Retina (tissue), 1 donor: ENCODE measurements at regions not wholly inside any gene's neighbourhood (a gene's known extent, or its start where the extent isn't known, plus 50 kb on each side); places are given as distances from the start of the nearest gene placed in this dataset.

Source experiments
- DNase-seq: peaks from one replicate; pipeline ENCODE4 v3.0.0-alpha.2; 2016

DNA sequence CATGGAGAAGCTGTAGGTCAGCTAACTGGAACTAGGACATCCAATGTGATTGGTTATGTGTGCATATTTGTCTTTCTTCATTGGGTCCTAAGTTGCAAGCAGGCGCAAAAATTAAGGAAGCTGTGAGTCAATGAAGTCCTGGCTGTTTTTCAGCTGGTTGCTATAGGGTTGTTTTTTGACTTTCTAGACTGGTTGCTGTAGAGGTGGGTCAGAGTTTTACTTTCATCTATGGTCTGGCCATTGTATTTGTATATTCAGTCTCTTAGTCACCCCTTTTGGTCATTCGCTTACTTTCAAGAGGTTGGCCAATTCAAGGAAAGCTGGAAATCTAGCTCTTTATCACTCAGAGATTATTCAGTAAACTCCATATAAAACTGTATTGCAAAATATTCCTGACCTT, 62.0 kb upstream of the AMZ2 start:
- DNase-seq = no peak

GRCh38 chr17:68190495-68190894, 57.3 kb upstream of the AMZ2 start:
- no peak for DNase-seq

- peak; percentile 65 for DNase-seq
Measured at GRCh38 chr17:68195667-68196393, 52.0 kb upstream of the AMZ2 start.

DNA sequence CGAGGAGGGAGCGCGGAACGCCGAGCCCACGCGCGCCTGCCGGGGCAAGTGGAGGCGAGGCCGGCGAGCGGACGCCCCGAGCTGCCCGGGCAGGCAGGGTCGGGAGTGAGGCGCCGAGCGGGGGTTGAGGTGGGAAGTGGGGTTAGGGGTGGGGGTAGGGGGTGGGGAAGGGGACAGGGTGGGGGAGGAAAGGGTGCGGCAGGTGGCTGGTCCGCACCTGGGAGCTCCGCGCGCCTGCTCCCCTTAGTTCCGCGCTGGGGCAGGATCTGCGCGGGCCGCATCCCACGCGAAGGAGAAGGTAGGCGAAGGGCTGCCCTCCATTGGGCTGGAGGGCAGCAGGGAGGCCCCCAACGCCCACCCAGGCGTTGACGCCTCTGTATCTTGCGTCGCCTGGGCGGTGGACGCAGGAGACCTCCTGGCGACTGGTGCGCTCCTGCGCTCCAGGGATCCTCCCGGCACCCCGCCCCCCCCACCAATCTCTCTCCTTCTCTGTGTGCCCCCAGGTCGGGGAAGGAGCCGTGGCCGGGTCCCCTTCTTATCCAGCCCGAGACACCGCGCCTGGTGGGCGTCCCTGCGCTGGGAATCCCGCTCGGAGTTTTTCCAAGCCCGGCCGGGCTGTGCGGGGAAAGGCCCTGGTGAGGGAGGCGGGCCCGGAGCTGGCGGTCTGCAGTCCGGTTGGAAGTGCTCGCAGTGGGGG, 51.3 kb upstream of the AMZ2 start:
- DNase-seq = no peak

GRCh38 chr17:68197091-68197996, 50.5 kb upstream of the AMZ2 start:
- DNase-seq = peak; percentile 54

DNA sequence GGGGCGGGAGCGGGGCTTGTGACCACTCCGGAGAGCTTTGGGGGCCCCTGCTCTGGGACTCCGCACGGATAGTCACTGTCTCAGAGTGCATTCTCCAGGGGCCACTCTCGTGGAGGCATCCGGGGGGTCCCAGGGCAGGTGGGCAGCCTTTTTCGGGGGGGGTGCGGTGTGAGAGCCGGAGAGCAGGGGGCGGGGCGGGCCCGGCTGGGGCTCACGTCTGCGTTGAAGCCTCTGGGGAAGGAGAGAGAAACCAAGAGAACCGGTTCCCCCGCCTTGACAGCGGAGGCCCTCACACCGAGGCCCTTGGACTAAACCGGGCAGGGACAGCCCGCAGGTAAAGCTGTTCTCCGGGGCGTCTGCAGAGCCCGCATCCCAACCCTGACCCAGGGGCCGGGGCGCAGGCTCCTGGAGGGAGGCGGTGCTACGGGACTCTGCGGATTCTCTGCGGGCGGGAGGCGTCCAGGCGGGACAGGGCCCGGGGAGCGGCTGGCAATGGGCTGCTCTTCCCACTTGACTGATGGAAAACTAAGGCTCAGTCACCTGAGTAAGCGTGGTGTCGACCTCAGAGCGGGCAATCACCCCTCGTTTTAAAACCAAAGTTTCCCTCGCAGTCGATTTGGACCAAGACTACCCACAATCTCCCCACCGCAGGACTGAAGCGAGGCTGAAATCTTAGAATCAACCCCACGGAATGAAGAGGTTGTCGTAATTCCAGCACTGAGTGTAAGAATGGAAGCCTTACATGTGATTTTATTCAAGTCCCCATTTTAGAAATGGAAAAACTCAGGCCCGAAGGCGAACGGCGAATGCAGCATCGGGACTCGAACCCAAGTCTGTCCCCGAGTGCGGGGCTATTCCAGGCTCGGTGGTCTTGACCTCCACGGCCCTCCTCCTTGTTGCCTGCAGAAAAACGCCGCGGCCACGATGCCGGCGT, 49.6 kb upstream of the AMZ2 start:
- peak; percentile 27 for DNase-seq
